IgD-negative memory B cell (primary cell): ENCODE measurements at regions not wholly inside any gene's neighbourhood (a gene's known extent, or its start where the extent isn't known, plus 50 kb on each side); places are given as distances from the start of the nearest gene placed in this dataset.
A peak's percentile ranks its signal among the peaks of the same experiment; 100 is the strongest.
"Not testable (repeated sequence)": the region's sequence is repeated elsewhere in the genome, so short reads cannot be mapped to it uniquely, and the experiment has no call there.

Source experiments
- H3K27ac Mint-ChIP-seq, 3 donors: one replicate each; pipeline ENCODE4 v1.8.0; 2020 to 2022; ENCODE audit warnings: mild to moderate bottlenecking in 3 of 3, mixed read lengths in 3 of 3, moderate library complexity in 1 of 3
- H3K27me3 Mint-ChIP-seq: one replicate; pipeline ENCODE4 v1.8.0; 2021; ENCODE audit warnings: mixed read lengths
- H3K36me3 Mint-ChIP-seq: one replicate; pipeline ENCODE4 v1.8.0; 2020; ENCODE audit warnings: mild to moderate bottlenecking, mixed read lengths
- H3K4me1 Mint-ChIP-seq, 3 donors: one replicate each; pipeline ENCODE4 v1.8.0; 2020 to 2022; ENCODE audit warnings: mixed read lengths in 3 of 3, mild to moderate bottlenecking in 1 of 3
- H3K4me3 Mint-ChIP-seq, 4 donors: one replicate each; pipeline ENCODE4 v1.8.0; 2020 to 2022; ENCODE audit warnings: mild to moderate bottlenecking in 4 of 4, mixed read lengths in 4 of 4, moderate library complexity in 3 of 4
- H3K9me3 Mint-ChIP-seq, 3 donors: one replicate each; pipeline ENCODE4 v1.8.0; 2020 to 2021; ENCODE audit warnings: mixed read lengths in 3 of 3, mild to moderate bottlenecking in 1 of 3

DNA sequence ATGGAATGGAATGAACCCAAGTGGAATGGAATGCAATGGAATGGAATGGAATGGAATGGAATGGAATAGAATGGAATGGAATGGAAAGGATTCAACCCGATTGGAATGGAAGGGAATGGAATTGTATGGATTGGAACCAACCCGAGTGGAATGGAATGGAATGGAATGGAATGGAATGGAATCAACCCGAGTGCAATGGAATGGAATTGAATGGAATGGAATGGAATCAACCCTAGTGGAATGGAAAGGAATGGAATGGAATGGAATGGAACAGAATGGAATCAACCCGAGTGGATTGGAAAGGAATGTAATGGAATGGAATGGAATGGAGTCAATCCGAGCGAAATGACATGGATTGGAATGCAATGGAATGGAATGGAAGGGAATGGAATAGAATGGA lies 1144.9 kb downstream of the RPIA start:
- not testable (repeated sequence) for H3K4me1 Mint-ChIP-seq, H3K4me3 Mint-ChIP-seq, H3K36me3 Mint-ChIP-seq, H3K27me3 Mint-ChIP-seq
- Mint-ChIP-seq H3K9me3 (peaks cover 18 to 36% (median 19%) of the 10 kb centered on the region in 3 donors), H3K27ac (peak overlapping the region in 1 of 3 donors; percentile 0)

DNA sequence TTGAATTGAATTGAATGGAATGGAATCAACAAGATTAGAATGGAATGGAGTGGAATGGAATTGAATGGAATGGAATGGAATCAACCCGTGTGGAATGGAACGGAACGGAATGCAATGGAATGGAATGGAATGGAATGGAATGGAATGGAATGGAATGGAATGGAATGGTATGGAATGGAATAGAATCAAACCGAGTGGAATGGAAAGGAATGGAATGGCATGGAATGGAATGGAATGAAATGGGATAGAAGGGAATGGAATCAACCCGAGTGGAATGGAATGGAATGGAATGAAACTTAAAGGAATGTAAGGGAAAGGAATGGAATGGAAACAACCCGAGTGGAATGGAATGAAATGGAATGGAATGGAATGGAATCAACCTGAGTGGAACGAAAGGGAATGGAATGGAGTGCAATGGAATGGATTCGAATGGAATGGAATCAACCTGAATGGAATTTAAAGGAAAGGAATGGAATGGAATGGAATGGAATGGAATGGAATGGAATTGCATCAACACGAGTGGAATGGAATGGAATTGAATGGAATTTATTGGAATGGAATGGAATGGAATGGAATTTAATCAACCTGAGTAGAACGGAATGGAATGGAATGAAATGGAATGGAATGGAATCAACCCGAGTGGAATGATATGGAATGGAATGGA lies 1146.6 kb downstream of the RPIA start:
- no peaks in the 10 kb centered on the region for H3K36me3 Mint-ChIP-seq
- peaks cover 18 to 31% (median 18%) of the 10 kb centered on the region in 3 donors for H3K9me3 Mint-ChIP-seq
- peaks cover 5 to 11% (median 8%) of the 10 kb centered on the region in 3 donors for H3K4me1 Mint-ChIP-seq
- no peak overlapping the region for H3K27ac Mint-ChIP-seq
- H3K27me3 Mint-ChIP-seq, result no peaks in the 10 kb centered on the region
- H3K4me3 Mint-ChIP-seq, result peak overlapping the region in 1 of 4 donors; percentile 3

DNA sequence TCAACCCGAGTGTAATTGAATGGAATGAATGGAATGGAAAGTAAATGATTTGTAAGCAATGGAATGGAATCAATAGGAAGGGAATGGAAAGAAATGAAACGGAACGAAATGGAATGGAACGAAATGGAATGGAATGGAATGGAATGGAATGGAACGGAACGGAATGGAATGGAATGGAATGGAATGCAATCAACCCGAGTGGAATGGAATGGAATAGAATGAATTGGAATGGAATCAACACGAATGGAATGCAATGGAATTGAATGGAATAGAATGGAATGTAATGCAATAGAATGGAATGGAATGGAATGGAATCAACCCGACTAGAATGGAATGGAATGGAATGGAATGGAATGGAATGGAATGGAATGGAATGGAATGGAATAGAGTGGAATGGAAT lies 1148.7 kb downstream of the RPIA start:
- H3K4me1 Mint-ChIP-seq, result peaks cover 5 to 14% (median 8%) of the 10 kb centered on the region in 3 donors
- not testable (repeated sequence) for H3K27ac Mint-ChIP-seq, H3K36me3 Mint-ChIP-seq, H3K27me3 Mint-ChIP-seq, H3K4me3 Mint-ChIP-seq
- H3K9me3 Mint-ChIP-seq, result peaks cover 17 to 30% (median 18%) of the 10 kb centered on the region in 3 donors

DNA sequence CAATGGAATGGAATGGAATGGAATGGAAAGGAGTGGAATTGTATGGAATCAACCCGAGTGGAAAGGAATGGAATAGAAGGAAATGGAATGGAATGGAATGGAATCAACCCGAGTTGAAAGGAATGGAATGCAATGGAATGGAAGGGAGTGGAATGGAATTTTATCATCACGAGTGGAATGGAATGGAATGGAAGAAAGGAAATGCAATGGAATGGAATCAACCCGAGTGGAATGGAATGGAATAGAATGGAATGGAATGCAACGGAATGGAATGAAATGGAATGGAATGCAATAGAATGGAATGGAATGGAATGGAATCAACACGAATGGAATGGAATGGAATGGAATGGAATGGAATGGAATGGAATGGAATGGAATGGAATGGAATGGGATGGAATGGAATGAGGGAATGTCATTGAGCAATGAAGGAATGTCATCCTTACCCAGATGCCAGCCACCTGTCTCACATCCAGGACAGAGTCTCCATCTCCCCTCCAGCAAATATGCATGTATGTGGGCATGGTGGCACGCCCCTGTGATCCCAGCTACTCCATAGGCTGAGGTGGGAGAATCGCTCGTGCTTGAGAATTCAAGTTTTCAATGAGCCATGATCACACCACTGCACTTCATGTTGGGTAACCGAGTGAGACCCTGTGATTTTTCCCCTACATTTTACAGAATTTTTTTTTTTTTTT lies 1149.5 kb downstream of the RPIA start:
- H3K27me3 Mint-ChIP-seq, H3K4me3 Mint-ChIP-seq, H3K36me3 Mint-ChIP-seq, H3K27ac Mint-ChIP-seq: not testable (repeated sequence)
- Mint-ChIP-seq H3K4me1 (peaks cover 5 to 14% (median 8%) of the 10 kb centered on the region in 3 donors), H3K9me3 (peaks cover 17 to 30% (median 18%) of the 10 kb centered on the region in 3 donors)

DNA sequence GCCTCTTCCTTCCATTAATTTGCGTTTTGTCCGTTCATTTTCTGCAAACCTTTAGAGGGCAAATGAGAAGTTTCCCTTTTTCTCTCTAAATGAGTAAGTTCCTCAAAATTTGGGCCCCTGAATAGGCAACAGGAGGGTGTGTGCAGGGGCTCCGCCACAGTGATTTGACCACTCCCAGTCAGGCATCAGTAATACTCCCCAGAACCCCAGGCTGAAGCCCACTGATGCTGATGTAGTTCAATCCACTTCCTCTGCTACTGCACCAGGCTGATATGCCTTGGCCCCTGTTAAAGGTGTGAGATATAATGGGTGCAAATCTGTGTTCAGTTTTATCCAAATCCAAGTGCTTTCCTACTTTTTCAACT lies 1150.0 kb downstream of the RPIA start:
- no peaks in the 10 kb centered on the region for H3K36me3 Mint-ChIP-seq
- H3K27me3 Mint-ChIP-seq, result no peaks in the 10 kb centered on the region
- peaks cover 14 to 26% (median 15%) of the 10 kb centered on the region in 3 donors for H3K9me3 Mint-ChIP-seq
- H3K4me3 Mint-ChIP-seq, result peak overlapping the region in 1 of 4 donors; percentile 2
- peaks cover 3 to 14% (median 8%) of the 10 kb centered on the region in 3 donors for H3K4me1 Mint-ChIP-seq
- peak overlapping the region in 1 of 3 donors; percentile 35 for H3K27ac Mint-ChIP-seq

DNA sequence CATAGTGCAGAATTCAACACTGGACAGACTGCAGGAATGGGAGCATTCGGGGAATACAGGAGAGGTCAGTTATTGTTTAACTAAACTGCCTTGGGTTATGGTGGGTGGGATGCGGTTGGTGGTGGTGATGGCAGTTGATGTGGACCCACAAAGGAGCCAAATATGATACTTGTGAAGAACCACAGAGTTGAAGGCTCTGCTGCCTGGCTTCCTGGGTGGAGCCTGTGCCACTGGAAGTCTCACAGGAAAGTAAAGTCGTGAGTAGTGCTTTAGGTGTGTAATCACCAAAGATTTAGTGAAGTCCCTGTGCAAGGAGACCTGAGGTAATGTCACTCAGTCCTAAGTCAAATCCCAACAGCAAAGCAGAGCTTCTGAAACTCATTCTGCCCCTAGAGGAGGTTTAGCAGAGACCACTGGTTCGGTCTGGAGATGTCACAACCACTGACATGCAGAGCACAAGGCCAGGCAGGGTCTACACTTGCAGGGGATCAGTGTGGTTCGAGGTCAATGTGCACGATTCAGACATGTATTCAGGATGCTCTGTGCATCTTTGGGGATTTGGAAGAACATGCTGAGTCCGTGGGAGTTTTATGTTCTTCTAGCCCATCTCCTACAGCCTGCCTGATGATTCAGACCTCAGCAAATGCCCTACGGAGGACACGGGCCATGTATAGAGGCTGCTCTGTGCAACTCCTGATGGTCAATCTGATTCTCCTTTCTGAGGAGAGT lies 1150.9 kb downstream of the RPIA start:
- Mint-ChIP-seq H3K4me3 (no peak overlapping the region), H3K9me3 (peaks cover 13 to 20% (median 14%) of the 10 kb centered on the region in 3 donors), H3K4me1 (peaks cover 3 to 14% (median 8%) of the 10 kb centered on the region in 3 donors), H3K27me3 (no peaks in the 10 kb centered on the region), H3K36me3 (no peaks in the 10 kb centered on the region), H3K27ac (no peak overlapping the region)

DNA sequence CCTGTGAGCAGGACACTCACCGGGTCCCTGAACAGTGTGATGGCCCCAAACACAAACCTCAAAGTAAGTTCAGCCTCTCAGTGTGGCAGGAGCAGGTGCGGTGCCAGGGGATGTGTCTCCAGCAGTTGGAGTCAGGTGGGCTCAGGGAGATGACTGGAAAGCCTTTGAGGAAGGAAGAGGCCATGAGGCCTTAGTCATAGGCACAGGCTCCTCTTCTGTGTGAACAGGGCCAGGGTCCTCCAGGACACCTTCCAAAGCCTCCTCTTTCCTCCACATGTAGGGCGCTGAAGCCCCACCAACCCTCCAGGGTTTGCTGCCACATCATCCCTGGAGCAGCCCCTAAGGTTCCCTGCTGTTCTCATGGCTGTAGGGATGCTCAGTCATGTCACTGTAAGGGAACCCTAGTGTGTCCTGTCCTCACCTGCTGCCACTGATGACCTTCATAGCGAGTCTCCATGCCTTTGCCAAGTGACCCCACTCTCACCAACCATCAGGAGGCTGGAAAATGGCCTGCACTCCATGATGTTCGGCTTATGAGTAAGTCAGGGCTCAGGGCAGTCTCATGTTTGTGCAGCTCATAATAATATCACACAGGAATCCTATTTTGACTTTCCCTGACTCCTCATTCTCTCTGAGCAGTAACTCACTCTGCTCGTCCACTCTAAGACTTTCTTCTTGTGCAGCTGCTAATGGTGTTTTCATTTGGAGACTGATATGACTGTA lies 1152.9 kb downstream of the RPIA start:
- no peaks in the 10 kb centered on the region for H3K36me3 Mint-ChIP-seq
- H3K4me3 Mint-ChIP-seq, result no peak overlapping the region
- H3K4me1 Mint-ChIP-seq, result peaks cover 3 to 14% (median 8%) of the 10 kb centered on the region in 3 donors
- peaks cover 7% of the 10 kb centered on the region for H3K27me3 Mint-ChIP-seq
- peaks cover 6 to 9% (median 7%) of the 10 kb centered on the region in 3 donors for H3K9me3 Mint-ChIP-seq
- no peak overlapping the region for H3K27ac Mint-ChIP-seq

DNA sequence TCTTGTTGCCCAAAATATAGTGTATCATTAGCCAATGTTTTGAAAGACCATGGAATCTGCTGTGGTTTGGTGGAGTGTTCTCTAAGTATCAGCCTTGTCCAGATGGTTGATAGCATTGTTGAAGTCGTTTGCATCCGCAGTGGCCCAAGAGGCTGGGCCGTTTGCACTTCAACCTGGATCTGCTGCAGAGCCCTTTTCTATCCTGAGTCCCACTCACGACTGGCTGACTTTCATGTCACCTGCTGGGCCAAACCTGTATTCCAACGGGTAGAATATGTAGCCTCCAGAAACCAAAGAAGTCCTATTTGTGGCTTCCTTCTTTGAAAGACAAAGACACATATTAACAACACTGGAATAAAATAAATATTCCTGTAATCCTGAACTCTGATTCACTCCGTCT lies 1154.1 kb downstream of the RPIA start:
- no peak overlapping the region for H3K27ac Mint-ChIP-seq
- peaks cover 3 to 14% (median 8%) of the 10 kb centered on the region in 3 donors for H3K4me1 Mint-ChIP-seq
- H3K36me3 Mint-ChIP-seq, result no peaks in the 10 kb centered on the region
- no peak overlapping the region for H3K4me3 Mint-ChIP-seq
- peaks cover 7% of the 10 kb centered on the region for H3K27me3 Mint-ChIP-seq
- peaks cover 0 to 3% (median 3%) of the 10 kb centered on the region in 3 donors for H3K9me3 Mint-ChIP-seq

DNA sequence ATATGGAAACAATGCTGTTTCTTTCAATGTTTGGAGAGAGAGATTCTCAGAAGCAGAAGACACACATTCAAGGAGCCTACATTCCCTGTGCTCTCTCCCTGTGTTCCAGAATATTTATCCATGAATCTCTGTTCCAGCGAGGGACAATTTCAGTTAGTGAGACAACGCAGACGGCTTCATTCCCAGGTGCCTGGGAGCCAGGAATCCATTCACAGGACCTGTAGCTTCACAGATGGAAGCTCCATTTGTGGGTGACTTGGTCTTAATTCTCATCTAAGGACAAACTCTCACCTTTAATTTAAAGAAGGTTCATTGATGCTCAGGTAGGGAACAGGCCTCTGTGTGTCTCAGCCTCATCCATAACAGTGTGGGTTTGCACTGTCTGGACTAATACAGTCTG lies 1156.6 kb downstream of the RPIA start:
- Mint-ChIP-seq H3K4me3 (no peak overlapping the region), H3K27ac (peak overlapping the region in 1 of 3 donors; percentile 33), H3K27me3 (peaks cover 14% of the 10 kb centered on the region), H3K4me1 (peaks cover 3% of the 10 kb centered on the region in 3 donors), H3K9me3 (no peaks in the 10 kb centered on the region), H3K36me3 (no peaks in the 10 kb centered on the region)

DNA sequence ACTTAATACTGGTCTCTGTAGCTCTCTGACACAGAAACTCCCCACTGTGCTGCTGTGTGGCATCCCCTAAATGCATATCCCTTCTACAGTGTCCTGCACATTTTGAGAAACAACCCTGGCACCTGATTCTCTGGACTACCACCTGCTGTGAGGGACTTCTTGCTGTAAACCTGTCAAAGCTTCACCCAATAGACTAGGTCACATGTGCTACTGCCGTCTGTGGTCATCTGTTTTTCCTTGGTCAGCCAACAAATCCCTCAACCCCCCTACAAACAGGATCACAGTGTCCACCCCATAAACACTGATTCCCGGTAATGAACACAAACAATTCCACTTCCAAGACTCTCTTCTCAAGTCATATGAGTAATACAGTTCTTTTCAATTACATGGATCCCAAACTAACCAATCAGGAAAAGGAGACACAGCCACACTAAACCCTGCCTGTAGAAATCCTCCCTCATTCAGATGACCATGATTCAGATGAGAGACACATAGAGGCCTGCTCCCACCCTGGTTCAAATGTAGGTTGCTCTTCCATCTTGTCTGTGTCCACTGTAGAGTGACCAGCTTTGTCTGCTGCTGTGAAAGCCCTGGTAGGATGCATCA lies 1157.4 kb downstream of the RPIA start:
- peaks cover 14% of the 10 kb centered on the region for H3K27me3 Mint-ChIP-seq
- H3K27ac Mint-ChIP-seq, result no peak overlapping the region
- no peaks in the 10 kb centered on the region for H3K9me3 Mint-ChIP-seq
- no peak overlapping the region for H3K4me3 Mint-ChIP-seq
- H3K4me1 Mint-ChIP-seq, result peaks cover under 1 to 3% (median 3%) of the 10 kb centered on the region in 3 donors
- H3K36me3 Mint-ChIP-seq, result no peaks in the 10 kb centered on the region

DNA sequence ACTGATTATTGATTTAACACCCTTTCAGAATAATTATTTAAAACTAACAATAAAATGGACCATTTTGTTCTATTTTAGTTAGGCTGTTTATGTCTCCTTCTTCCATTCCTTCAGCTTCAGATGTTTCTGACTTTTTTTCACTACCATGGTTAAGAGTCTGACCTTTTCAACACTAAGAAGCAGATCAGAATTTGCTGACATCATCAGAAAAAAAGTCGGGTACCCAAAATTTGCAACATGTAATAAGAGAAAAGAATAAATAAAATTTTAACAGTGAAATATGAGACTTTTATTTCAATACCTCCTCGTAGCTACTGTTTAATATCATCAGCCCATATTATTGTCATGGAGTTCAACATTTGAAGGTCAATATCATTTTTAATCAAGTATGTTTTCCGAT lies 1158.3 kb downstream of the RPIA start:
- H3K4me3 Mint-ChIP-seq, result no peak overlapping the region
- peaks cover 0 to 3% (median 3%) of the 10 kb centered on the region in 3 donors for H3K4me1 Mint-ChIP-seq
- no peak overlapping the region for H3K27ac Mint-ChIP-seq
- no peaks in the 10 kb centered on the region for H3K9me3 Mint-ChIP-seq
- peaks cover 14% of the 10 kb centered on the region for H3K27me3 Mint-ChIP-seq
- no peaks in the 10 kb centered on the region for H3K36me3 Mint-ChIP-seq

DNA sequence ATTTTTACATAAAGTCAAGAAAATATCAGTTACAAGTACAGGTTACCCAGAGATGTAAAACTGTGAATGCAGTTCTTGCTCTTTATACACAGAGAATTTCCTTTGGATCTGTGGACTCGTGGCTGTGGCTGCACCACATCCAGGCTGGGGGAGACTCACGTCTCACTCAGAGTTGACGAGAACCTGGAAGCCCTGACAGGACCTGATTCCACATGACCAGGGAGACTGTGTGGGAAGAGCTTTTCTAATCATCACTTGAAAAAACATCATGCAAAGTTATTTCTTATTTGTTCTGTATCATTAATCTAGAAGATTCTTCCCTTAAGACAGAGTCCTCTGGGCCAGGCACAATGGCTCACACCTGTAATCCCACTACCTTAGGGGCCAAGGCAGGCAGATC lies 1159.0 kb downstream of the RPIA start:
- Mint-ChIP-seq H3K36me3 (no peaks in the 10 kb centered on the region), H3K4me1 (peaks cover 0 to 3% (median 3%) of the 10 kb centered on the region in 3 donors), H3K27ac (no peak overlapping the region), H3K27me3 (peaks cover 14% of the 10 kb centered on the region), H3K9me3 (no peaks in the 10 kb centered on the region), H3K4me3 (no peak overlapping the region)

DNA sequence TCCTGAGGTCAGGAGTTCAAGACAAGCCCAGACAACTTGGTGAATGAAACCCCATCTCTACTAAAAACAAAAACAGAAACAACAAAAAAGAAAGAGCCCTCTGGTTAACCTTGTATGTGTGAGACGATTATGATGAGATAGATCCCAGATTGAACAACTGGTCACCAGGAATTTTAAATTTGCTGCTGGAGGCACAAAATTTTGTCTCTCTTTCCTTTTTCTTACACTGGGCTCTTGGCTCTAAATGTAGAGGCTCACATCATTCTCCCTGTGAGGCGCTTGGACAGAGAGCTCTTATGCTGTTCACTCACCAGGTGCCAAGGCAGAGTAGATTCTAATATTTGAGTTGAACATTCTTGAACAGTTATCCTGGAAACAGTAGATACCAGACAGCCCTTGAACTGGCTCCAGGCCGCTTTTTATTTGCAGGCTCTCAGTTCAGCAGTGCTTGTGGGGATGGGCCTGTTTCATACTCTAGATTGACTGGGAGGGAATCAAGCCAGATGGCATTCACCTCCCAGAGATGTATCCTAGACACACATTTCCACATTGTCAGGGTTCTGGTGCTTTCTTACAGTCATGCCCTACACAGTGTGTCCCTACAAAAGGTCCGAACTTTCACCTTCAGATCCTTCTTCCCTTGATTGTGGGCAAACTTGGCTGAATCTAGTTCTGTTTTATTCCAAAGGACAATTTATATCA lies 1159.6 kb downstream of the RPIA start:
- Mint-ChIP-seq H3K36me3 (no peaks in the 10 kb centered on the region), H3K4me3 (no peak overlapping the region), H3K27ac (no peak overlapping the region), H3K9me3 (no peaks in the 10 kb centered on the region), H3K4me1 (peaks cover 0 to 3% (median 3%) of the 10 kb centered on the region in 3 donors), H3K27me3 (peaks cover 14% of the 10 kb centered on the region)

DNA sequence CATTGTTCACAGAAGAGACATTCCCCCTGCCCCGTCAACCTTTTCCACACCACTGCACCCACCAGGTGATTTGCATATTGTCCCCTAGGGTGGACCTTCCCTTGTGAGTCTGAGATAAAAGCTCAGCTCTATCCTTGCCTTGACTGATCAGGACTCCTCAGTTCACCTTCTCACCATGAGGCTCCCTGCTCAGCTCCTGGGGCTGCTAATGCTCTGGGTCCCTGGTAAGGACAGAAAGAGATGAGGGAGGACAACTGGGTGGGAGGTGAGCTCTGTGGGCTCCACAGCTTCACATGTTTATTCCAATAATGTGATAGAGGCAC lies 1160.1 kb downstream of the RPIA start:
- H3K4me1 Mint-ChIP-seq, result peaks cover 0 to 3% (median 3%) of the 10 kb centered on the region in 3 donors
- H3K4me3 Mint-ChIP-seq, result peak overlapping the region in 1 of 4 donors; percentile 2
- no peaks in the 10 kb centered on the region for H3K9me3 Mint-ChIP-seq
- no peak overlapping the region for H3K27ac Mint-ChIP-seq
- H3K36me3 Mint-ChIP-seq, result no peaks in the 10 kb centered on the region
- H3K27me3 Mint-ChIP-seq, result peaks cover 14% of the 10 kb centered on the region
